CD4-positive, alpha-beta T cell treated with Interleukin-15 for 4 hours (primary cell): ENCODE measurements at regions not wholly inside any gene's neighbourhood (a gene's known extent, or its start where the extent isn't known, plus 50 kb on each side); places are given as distances from the start of the nearest gene placed in this dataset.
A peak's percentile ranks its signal among the peaks of the same experiment; 100 is the strongest.

ENCODE experiments used
- DNase-seq: peaks from one replicate; pipeline ENCODE4 v3.0.0-alpha.2; 2020; ENCODE audit warnings: low spot score

- DNase-seq: no peak
Observed at GRCh38 chr17:34178092-34178491, 77.0 kb upstream of the CCL2 start.

GRCh38 chr17:34182036-34182803 lies 72.9 kb upstream of the CCL2 start:
- DNase-seq: no peak

GRCh38 chr17:34195987-34196386 lies 59.1 kb upstream of the CCL2 start:
- no peak for DNase-seq

- DNase-seq: no peak
Observed at GRCh38 chr17:34198519-34198918, 56.6 kb upstream of the CCL2 start.

- no peak for DNase-seq
Observed at GRCh38 chr17:34199454-34199853, 55.6 kb upstream of the CCL2 start.

GRCh38 chr17:34199932-34200534 lies 55.1 kb upstream of the CCL2 start:
- peak; percentile 68 for DNase-seq

- DNase-seq: no peak
Observed at GRCh38 chr17:34201225-34201624, 53.9 kb upstream of the CCL2 start.

GRCh38 chr17:34201767-34202166 lies 53.3 kb upstream of the CCL2 start:
- no peak for DNase-seq

- DNase-seq: no peak
Observed at GRCh38 chr17:34203018-34203638, 52.0 kb upstream of the CCL2 start.

GRCh38 chr17:34204402-34204801 lies 50.7 kb upstream of the CCL2 start:
- DNase-seq: no peak
